GM19397 (cell line): ENCODE measurements at regions not wholly inside any gene's neighbourhood (a gene's known extent, or its start where the extent isn't known, plus 50 kb on each side); places are given as distances from the start of the nearest gene placed in this dataset.
"Not testable (repeated sequence)": the region's sequence is repeated elsewhere in the genome, so short reads cannot be mapped to it uniquely, and the experiment has no call there.

Experiments
- ATAC-seq: cut with Tn5 transposase; IDR thresholded peaks from one replicate; pipeline ENCODE4 v1.9.1; 2021; ENCODE audit warnings: mild to moderate bottlenecking, moderate library complexity; ENCODE audit not compliant: unreplicated experiment

GRCh38 chr15:22519213-22519612 is 60.5 kb downstream of the GOLGA6L22 start:
- not testable (repeated sequence) for ATAC-seq

DNA sequence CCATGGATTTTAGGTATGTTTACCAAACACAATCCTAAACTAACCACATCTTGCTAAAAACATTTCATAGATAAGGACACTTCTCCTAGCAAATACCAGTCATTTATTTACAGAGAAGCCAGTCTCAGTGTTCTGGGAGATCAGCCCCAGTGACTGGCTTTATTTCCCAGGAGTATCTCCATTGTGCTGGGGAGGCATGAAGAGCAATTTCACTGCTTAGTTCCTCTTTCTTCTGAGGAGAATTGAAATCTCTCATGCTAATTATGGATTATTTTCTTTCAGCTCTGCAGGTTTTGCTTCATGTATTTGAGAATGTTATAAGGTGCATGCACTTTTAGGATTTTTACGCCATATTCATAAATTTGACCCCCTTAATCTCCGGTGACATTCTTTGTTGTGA is 67.8 kb downstream of the GOLGA6L22 start:
- not testable (repeated sequence) for ATAC-seq

DNA sequence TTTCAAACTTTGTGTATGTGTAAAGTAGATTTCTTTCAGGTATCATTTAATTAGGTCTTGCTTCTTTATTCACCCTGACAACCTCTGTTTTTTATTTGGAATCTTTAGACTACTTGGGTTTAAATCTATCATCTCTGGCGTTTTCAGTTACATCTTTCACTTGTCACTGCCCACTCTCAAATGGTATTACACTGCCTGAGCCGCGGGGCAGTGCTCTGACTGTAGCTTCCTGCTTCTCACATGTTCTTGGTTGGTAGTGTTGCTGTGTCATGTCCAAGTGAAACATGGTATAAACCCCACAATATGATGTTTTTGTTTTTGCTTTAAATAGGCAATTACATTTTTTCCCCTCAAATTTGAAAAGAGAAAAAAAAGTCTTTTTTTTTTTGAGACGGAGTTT is 68.3 kb downstream of the GOLGA6L22 start:
- not testable (repeated sequence) for ATAC-seq

DNA sequence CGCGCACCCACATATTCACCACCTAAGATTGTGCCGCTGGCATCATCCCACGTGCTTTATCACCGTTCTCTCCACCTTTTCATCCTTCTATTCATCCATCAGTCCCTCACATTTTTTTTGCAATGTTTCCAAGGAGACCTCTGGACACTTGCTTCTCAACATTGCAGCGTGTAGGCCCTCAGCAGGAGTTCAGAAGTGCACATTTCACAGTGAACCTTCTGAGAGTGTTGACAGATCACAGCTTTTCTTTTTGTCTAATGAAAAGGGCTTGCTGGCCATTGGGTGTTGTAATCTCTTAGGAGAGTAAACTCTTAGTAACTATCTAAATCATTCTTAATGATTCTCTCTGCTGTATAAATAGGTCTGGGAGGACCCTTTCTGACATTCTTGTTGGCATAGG is 70.5 kb downstream of the GOLGA6L22 start:
- not testable (repeated sequence) for ATAC-seq

DNA sequence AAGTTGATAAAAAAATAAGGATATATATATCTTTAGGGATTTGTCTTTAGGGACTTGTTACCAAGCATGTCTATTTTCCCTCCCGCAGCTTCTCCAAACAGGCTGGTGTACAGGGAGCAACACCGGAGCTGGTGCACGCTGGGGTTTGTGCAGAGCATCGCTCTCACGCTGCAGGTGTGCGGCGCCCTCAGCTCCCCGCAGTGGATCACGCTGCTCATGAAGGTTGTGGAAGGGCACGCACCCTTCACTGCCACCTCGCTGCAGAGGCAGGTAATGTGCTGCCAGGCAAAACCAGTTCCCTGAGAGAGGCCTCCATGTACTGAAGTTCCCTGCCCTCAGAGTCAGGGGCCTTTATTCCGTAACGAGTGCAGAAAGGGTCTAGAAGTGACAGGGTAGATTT is 101.0 kb downstream of the GOLGA6L22 start:
- not testable (repeated sequence) for ATAC-seq

GRCh38 chr15:22561716-22562115 is 103.0 kb downstream of the GOLGA6L22 start:
- ATAC-seq, result not testable (repeated sequence)

- ATAC-seq, result not testable (repeated sequence)
These were observed 107.8 kb downstream of the GOLGA6L22 start for GRCh38 chr15:22566510-22566909.

- ATAC-seq, result not testable (repeated sequence)
These were observed 110.8 kb downstream of the GOLGA6L22 start for GRCh38 chr15:22569486-22569885.

GRCh38 chr15:22572152-22572735 is 113.5 kb downstream of the GOLGA6L22 start:
- ATAC-seq, result not testable (repeated sequence)

DNA sequence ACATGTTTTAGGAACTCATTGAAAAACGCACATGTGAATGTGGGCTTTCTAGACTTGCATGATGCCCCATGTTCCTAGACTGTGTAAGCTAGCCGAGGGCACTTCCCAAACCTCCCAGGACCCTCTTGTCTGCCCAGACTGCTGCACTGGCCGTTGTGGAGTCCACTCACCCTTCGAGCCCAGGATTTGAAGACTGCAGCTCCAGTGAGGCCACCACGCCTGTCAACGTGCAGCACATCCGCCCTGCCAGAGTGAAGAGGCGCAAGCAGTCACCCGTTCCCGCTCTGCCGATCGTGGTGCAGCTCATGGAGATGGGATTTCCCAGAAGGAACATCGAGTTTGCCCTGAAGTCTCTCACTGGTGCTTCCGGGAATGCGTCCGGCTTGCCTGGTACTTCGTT is 114.1 kb downstream of the GOLGA6L22 start:
- ATAC-seq, result not testable (repeated sequence)

GRCh38 chr15:22577828-22578227 is 119.1 kb downstream of the GOLGA6L22 start:
- not testable (repeated sequence) for ATAC-seq

DNA sequence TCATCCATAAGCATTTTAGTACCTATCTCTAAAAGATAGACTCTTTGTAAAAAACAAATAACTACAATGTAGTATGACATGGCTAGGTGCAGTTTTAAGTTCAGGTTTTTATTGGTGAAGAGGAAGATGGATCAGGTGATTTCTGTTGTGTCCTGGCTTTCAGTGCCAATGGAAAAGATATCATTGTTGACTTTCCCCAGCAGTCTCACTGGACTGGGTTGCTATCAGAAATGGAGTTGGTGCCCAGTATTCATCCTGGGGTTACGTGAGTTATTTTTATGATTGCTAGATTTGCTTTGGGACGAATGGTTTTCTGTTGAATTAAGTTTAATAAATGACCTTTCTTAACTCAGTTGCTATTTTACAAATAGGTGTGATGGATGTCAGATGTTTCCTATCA is 120.5 kb downstream of the GOLGA6L22 start:
- not testable (repeated sequence) for ATAC-seq

DNA sequence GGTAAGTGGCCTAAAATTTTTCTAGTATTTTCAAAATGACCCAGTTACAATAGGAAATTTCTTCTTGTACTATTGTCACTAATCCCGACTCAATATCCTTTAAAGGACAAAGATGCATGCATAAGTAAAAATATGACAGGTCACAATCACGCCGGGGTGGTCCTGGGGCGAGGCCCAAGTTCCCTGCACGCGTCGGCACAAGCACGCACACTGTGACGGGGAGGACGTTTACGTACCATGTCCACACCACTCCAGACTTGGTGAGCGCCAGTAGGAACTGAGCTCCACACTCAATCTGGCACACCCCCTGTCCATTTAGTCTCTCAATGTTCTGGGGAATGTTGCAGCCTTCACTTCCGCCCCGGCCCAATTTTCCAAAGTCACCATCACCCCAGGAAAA is 128.7 kb downstream of the GOLGA6L22 start:
- not testable (repeated sequence) for ATAC-seq

DNA sequence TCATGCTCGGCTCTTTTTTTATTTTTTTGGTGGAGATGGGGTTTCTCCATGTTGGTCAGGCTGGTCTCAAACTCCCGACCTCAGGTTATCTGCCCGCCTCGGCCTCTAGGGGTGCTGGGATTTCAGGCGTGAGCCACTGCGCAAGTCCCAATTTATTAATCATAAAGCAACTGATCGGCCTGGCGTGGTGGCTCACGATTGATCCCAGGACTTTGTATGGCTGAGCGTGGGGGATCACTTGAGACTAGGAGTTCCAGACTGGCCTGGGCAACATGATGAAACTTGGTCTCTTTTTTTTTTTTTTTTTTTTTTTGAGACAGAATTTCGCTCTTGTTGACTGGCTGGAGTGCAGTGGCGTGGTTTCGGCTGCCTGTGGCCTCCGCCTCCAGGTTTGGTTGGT is 139.8 kb downstream of the GOLGA6L22 start:
- not testable (repeated sequence) for ATAC-seq

- ATAC-seq, result not testable (repeated sequence)
These were observed 141.0 kb downstream of the GOLGA6L22 start for GRCh38 chr15:22599526-22600320.

DNA sequence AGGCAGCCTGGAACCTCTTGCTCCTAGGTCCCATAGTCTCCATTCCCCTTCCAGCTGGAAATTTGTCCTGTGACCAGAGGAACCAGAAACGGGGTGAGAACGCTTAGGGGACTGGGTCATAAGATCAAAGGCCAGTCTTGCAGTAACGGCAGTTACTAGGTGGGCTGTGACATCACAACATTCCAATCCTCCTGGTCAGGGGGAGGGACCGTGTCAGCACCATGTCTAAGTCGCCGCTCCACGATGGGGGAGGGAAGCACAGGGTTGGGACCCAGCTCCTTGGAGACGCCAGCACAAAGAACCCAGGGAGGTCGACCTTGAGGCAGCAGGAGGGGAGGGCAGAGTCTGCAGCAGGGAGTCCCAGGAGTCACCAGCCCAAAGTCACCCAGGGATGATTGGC is 158.3 kb downstream of the GOLGA6L22 start:
- not testable (repeated sequence) for ATAC-seq

GRCh38 chr15:22631789-22632188 is 154.7 kb upstream of the NIPA1 start:
- not testable (repeated sequence) for ATAC-seq

GRCh38 chr15:22639983-22640382 is 146.5 kb upstream of the NIPA1 start:
- not testable (repeated sequence) for ATAC-seq

GRCh38 chr15:22649458-22649857 is 137.0 kb upstream of the NIPA1 start:
- ATAC-seq, result not testable (repeated sequence)

GRCh38 chr15:22651179-22651578 is 135.3 kb upstream of the NIPA1 start:
- ATAC-seq, result not testable (repeated sequence)

DNA sequence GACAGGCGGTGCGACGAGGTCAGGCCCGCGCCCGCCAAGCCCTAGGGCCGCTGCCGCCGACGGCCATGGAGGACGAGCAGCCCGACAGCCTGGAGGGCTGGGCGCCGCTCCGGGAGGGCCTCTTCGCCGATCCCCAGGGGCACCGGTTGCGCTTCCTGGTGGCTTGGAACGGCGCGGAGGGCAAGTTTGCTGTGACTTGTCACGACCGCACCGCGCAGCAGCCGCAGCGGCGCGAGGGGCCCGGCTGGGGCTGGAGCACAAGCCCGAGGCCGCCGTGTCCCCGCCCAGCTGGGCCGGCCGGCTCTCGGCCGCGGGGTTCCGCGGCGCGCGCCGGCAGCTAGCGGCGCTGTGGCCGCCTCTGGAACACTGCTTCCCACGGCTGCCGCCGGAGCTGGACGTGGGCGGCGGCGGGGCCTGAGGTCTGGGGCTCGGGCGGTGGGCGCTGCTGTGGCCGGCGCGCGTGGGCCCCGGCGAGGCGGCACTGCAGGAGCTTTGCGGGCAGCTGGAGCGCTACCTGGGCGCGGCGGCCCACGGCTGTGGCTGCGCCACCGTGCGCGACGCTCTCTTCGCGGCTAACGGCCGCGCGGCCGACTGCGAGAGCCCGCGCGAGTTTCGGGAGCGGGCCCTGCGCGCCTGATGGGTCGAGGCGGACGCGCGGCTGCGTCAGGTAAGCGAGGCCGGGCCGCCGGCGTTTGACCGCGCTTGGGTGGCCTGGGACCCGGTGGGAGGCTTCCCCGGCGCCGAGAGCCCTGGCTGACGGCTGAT is 122.0 kb upstream of the NIPA1 start:
- peak; percentile 83 for ATAC-seq
